HG03103 (cell line): ENCODE measurements at regions not wholly inside any gene's neighbourhood (a gene's known extent, or its start where the extent isn't known, plus 50 kb on each side); places are given as distances from the start of the nearest gene placed in this dataset.

ENCODE experiments used
- ATAC-seq: cut with Tn5 transposase; IDR thresholded peaks from one replicate; pipeline ENCODE4 v1.9.1; 2021; ENCODE audit warnings: low read depth; ENCODE audit not compliant: unreplicated experiment

DNA sequence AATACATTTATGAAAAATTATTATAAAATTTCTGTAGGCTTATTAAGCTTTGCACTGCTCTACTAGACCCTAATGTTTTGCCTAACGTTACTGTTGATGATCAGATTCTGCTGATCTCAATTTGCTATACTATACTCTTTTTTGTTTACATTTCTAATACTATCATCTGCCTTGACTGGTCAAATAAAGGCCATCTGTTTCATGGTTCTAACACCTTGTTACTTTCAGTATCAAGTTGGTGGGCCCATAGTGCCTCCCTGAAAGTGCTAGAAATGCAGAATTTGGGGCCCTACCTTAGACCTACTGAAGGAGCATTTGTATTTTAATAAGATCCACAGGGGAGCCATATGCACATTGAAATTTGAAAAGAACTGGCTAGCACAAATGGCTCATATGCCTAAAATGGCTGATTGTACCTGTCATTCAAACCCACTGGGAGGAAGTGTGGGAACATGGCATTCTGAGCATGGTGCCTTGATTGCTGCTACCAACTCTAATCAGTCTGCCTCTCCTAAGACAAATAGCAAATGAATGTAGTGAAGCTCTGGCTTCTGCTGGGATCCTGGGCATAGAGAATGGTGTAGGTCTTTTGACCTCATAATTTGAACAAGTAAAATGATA, 199.1 kb upstream of the BTBD3 start:
- no peak for ATAC-seq

DNA sequence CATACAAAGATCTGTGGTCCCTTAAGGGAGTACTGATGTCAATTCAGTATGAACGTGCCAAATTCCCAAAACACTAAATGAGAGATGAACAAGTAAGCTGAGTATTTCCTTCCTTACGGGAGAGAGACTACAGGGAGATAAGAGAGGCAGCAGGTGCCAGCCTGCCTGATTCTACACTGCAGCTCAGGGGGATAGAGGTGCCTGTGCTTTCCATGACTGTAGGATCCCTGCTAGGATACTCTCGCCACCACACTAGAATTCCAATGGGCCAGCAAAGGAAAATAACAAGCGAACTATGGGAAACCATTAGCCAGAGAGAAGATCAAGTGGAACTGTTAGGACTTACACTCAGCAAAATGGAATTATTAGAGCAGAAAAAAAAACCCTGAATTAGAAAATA, 198.5 kb upstream of the BTBD3 start:
- ATAC-seq, result no peak

DNA sequence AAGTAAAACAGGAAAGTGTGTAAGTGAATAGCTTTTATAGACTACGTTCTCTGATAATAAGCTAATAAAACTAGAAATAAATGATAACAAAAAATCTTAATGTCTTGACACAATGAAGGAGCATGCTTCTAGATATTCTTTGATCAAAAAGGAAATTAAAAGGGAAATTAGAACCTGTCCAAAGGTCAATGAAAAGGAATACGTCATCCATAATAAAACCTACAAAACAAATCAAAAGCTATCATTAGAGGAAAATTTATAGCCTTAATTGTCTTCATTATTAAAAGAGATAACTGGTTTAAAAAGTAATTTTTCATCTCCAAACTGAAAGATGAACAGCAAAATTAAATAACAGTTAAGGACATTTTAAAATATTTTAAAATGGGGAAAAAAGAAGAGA, 196.3 kb upstream of the BTBD3 start:
- no peak for ATAC-seq

DNA sequence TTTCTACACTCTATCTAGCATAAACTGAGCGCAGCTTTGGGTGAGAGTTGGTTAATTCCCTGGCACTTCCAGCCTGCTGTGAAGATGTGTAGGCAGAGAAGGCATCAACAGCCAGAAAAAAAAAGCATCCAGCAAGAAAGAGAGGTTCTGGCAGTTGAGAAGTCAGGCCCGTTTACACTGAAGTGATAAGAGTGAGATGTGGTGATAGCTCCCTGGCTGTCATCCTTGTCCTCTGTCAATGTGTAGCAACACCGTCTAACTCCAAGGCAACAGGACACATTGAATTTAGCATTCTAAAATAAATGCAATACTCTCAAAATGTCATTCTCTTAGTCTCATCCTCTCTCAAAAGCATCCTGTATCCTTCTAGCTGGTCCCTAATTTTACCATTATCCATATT, 193.6 kb upstream of the BTBD3 start:
- no peak for ATAC-seq

DNA sequence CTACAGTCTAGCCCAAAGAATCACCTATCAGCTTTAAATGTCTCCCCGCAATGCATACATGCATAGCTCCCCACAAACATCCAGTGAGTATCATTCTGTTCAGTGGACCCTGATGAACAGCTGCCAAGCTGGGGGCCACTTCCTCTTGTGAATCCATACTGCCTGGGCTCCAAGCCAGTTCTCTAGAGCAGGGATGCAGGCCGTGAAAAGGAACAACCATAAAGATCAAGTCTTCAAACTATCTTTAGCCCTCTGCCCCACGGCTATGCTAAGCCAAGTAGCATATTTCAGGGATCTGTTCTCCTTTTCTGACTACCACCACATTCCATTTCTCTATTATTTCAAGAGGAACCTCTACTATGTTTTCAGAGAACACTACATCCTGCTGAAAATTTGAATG, 191.7 kb upstream of the BTBD3 start:
- ATAC-seq, result no peak

DNA sequence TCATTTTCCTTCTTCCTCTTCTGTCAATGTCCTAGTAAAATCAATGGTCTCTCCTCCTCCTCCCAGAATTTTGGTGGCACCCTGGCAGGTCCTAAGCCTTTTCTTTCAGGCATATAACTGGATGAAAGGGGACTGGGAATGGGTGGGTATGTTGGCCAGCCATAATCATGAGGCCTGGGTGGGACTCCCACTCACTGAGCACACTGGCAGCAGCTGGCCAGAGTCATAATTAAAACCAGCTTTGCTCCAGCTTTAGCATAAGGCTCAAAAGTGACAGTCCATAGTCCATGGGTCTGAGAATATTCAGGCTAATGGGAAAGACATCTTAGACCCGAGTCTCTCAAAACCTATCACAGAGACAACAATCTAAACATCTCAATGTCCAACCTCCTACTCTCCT, 190.0 kb upstream of the BTBD3 start:
- ATAC-seq, result no peak

DNA sequence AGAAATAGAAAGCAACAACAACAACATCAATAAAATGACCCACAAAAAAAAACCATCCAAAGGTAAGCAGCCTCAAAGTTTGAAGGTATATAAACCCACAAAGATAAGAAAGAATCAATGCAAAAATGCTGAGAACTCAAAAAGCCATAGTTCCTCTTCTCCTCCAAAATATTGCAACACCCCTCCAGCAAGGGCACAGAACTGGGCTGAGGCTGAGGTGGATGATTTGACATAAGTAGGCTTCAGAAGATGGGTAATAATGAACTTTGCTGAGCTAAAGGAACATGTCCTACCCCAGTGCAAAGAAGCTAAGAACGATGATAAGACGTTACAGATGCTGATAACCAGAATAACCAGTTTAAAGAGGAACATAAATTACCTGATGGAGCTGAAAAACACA, 188.8 kb upstream of the BTBD3 start:
- no peak for ATAC-seq

DNA sequence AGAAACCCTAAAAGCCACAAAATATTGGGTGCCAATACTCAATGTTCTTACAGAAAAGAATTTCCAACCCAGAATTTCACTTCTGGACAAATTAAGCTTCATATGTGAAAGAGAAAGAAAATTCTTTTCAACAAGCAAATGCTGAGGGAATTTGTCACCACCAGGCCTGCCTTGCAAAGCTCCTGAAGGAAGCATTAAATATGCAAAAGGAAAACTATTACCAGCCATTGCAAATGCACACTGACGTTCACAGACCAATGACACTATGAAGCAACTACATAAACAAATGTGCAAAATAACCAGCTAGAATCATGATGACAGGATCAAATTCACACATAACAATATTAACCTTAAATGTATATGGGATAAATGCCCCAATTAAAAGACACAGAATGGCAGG, 187.9 kb upstream of the BTBD3 start:
- no peak for ATAC-seq

DNA sequence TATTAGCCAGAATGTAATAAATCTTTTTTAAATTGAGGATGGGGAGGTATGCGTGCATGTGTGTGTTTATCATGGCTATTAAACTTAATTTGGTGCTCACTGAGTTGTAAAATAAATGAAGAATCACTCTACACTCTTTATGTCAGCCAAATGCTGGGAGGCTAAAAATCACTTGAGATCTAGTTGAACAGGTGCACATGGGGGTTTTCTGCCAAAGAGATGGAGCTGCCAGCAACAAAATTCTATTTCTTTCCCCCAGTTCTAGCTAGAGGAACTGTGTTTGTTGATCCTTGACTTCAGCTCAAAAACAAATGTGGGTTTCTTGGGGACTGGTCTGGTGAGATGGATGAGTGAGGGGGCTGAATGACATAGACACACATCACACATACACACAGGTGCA, 183.3 kb upstream of the BTBD3 start:
- no peak for ATAC-seq

DNA sequence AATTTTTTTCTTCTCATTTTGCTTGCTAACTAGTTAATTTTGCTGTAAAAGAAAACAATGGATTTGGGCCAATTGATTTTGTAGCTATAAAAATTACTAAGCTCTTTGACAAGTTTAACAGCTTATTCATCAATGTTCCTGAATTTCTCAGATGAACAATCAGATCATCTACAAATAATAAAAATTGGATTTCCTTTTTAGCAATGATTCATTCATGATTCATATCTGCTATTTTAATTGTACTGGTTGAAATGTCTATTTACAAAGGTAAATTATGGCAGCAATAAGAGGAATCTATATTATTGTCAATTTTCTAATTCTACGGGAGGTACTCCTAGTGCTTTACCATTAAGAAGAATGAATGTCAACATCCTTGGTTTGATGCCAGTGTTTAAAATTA, 178.8 kb upstream of the BTBD3 start:
- no peak for ATAC-seq

DNA sequence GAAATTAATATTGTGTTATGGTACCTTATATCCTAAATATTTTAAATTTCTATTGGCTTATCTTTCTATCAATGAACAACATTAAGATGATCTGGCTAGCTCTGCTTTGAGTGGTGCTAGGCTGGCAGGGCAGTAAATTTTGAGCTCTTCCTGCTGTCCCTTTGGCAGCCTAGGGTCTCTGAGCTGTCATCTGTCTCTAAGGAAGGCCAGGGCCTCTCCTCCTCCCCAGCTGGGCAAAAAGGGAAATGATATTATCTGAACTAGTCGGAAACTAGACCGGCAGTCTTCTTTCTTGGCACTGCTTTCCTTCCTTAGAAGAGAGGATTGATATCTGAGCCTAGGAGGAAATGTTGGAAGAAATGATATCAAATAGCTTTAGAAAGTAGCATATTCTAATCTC, 176.7 kb upstream of the BTBD3 start:
- ATAC-seq, result no peak

DNA sequence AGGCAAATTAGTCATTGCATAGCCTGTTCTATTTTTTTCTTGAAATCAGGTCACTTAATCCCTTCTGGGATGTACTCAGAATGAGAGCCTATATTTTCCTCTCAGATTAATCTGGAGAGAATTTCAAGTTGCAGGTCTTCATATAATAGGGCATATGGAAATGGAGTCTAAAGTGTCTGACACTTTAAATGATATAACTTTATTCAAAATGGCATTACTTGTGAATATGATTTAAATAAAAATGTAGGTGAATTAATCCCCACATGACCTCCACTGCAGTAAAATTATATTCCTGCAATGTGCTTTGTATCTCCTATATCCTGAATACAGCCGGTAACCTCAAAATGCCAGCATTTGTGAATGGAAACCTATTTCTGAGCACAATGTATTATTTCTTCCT, 172.5 kb upstream of the BTBD3 start:
- ATAC-seq, result no peak

DNA sequence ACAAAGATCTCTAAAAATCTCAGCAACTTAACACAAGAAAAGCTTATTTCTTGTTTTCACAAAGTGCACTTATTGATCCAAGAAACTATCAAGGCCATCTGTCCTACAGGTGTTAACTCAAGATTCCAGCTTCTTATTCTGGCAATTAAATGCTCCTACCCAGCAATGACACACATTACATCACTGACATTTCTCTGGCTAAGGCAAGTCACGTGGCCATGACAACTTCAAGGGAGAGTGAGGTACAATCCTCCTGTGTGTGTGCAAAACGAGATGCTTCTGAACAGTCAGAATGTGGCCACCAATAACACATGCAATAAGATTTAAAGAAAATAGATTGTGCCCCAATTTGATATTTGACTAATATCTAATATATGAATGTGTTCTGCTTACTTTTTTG, 169.3 kb upstream of the BTBD3 start:
- no peak for ATAC-seq

DNA sequence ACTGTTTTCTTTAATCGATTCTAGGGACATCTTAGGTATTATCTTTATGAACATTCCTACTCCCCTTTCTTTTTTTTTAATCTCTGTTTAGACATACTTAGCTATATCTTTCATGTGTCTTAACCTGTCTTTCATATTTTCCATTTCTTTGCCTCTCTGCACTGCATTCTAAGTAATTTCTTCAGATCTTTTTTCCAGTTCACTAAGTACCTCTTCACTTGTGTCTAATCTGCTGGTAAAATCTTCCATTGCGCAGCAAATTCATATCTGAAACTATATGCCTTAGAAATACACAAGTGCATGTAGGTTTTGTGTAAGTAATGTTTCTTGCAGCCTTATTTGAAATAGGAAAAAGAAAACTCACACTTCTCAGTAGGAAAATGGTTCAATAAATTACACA, 165.4 kb upstream of the BTBD3 start:
- no peak for ATAC-seq

DNA sequence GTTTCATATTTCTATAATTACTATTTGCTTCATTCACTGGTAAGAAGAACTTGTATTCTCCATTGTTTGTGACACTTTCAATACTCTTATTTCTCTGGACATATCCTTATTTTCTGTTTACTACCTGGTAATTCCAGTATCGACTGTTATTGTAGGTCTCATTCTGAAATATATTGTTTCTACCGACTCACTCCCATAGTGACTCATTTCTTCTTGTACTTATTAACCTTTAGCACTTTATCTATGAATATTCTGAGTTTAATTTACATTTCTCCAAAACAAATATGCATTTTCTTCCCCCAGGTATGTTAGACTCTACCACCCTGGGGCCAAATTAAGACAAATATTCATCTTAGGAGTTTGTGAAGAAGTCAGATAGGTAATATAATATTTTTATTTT, 164.5 kb upstream of the BTBD3 start:
- no peak for ATAC-seq

DNA sequence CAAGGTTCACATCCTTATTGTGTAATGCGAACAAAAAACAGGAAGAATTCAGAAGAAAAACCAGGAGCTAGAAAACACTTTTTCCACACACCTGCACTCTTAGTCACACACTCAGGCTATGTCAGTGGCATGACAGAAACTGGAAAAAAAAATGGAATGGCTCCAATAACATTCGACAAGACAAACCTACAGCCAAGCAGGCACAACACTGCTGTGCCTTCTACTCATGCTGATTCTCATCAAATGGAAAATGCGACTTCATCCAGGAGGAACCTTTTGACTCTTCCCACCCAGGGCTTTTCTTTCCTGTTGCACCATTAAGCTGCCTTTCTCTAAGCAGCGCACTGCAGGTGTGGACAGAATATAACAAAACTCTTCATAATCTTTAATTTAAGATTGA, 163.2 kb upstream of the BTBD3 start:
- no peak for ATAC-seq

DNA sequence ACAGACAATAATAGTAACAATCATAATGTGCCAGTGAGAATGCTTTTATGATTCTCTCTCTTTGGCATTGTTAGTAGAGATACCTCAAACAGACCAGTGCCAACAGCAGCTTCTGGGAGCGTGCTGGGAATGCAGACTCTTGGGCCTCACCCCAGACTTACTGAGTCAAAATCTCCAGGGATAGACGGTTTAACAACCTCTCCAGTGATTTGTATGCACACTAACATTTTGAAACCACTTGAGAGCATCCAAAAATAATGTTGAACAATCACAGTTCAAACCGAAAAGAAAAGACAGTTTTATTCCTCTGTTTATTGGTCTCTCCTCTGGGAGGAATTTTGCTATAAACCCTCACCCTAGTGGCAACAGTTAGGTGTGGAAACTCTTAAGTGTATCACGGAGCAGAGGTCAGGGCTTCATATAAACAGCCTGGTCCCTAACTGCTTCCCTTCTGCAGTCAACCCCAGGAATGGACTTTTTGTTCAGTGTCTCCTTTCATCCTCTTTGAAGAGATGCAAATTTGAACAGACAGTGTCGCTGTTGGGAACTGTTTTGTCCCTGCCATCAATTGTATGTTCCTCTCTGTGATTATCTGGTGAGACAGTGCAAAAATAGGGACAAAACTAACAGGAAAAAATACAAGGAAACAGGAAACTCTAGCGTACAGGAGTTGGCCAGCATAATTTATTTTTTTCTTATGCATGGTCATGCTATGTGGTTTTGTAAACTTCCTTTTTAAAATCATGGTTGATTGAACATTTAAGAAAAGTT, 162.4 kb upstream of the BTBD3 start:
- ATAC-seq, result no peak

DNA sequence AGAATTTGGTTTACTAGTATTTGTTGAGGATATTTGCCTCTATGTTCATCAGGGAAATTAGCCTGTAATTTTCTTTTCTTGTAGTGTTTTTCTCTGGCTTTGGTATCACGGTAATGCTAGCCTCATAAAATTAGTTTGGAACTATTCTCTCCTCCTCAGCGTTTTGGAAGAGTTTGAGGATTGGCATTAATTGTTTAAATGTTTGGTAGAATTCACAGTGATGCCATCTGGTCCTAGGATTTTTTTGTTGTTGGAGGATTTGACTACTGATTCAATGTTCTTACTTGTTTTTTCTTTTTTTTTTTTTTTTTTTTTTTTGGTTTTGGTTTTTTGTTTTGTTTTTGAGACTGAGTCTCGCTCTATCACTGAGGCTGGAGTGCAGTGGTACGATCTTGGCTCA, 156.2 kb upstream of the BTBD3 start:
- ATAC-seq, result no peak

DNA sequence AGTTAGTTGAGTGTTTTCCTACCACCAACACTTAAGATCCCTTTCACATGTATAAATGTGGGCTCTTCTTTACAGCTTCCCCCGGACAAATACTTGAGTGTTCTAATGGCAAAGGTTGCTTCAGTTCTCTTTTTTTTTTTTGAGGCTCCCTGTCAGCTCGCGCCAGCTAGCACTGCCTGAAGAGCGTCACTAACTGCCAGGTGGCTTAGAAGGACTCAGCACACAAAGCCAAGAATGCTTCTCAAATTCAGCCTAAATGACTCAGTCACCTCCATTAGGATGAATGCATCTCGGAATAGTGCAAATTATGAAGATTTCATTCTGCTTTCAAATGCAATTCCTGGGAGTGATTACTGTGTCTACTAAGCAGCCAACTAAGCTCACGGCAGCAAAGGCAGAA, 150.7 kb upstream of the BTBD3 start:
- ATAC-seq, result no peak

DNA sequence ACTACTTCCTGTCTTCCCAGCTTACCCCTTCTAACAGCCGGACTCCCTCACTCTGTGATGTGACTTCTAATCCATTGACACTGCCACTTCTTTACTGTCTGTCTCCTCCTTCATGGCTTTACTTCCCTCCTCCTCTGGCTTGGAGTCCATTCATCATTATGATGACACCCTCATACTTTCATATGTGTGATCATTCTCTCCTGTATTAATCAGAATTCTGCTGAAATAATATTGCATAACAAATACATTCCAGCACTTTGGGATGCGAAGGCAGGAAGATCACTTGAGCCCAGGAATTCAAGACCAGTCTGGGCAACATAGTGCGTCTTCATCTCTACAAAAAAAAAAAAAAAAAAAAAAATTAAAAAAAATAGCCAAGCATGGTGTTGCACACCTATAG, 147.9 kb upstream of the BTBD3 start:
- no peak for ATAC-seq

DNA sequence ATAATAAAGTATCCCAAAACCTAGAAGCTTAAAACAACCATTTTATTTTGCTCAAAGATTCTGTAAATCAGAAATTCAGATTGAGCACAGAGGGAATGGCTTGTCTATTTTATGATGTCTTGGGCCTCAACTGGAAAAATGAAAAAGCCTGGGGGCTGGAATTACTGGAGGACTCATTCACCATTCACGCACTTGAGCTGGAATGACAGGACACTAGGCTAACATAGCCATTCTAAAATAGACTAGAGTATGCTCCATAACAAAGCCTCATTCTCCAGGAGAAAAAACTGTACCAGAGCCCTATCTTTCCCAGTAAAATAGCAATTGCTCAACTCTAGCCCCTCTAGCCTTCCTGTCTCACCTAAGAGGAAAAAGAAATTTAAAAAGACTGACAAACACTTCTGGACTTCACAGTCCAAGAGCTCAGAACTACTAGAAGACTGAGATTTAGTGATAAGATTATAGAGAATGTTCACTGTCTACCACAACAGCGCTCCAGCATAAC, 145.4 kb upstream of the BTBD3 start:
- ATAC-seq, result no peak

DNA sequence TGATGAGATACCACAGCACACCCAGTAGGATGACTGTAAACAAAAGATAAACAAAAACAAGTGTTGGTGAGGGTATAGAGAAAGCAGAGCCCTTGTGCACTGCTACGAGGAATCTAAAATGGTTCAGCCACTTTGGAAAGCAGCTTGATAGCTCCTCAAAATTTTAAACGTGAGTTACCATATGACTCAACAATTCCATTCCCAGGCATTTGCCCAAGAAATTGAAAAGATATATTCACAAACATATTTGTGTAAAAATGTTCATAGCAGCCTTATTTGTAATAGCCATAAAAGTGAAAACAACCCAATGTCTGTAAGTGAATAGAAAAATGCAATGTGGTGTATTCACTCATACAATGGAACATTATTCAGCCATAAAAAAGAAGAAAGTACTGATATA, 141.0 kb upstream of the BTBD3 start:
- no peak for ATAC-seq
